Osteoblast (primary cell): ENCODE measurements at regions not wholly inside any gene's neighbourhood (a gene's known extent, or its start where the extent isn't known, plus 50 kb on each side); places are given as distances from the start of the nearest gene placed in this dataset.
A peak's percentile ranks its signal among the peaks of the same experiment; 100 is the strongest.
"Not testable (repeated sequence)": the region's sequence is repeated elsewhere in the genome, so short reads cannot be mapped to it uniquely, and the experiment has no call there.

Experiments
- DNase-seq: peaks from one replicate; pipeline ENCODE4 v3.0.0; 2011; ENCODE audit warnings: low spot score, mixed read lengths; ENCODE audit not compliant: insufficient read length; ENCODE audit errors: missing footprints
- H2AFZ ChIP-seq: 2 replicates; pipeline ENCODE4 v1.6.0; 2011; ENCODE audit warnings: mild to moderate bottlenecking, low read length
- H3K27ac ChIP-seq: 2 replicates; pipeline ENCODE4 v1.5.1; 2011; ENCODE audit warnings: mild to moderate bottlenecking, low read depth, low read length, moderate library complexity
- H3K27me3 ChIP-seq: 2 replicates; pipeline ENCODE4 v1.6.0; 2012; ENCODE audit warnings: mild to moderate bottlenecking, control low read depth, inconsistent platforms, low read length, moderate library complexity; ENCODE audit not compliant: insufficient read depth
- H3K36me3 ChIP-seq: 2 replicates; pipeline ENCODE4 v1.5.1; 2011; ENCODE audit warnings: mild to moderate bottlenecking, low read length, control low read depth, moderate library complexity; ENCODE audit not compliant: insufficient read depth
- H3K4me1 ChIP-seq: 2 replicates; pipeline ENCODE4 v1.5.1; 2011; ENCODE audit warnings: mild to moderate bottlenecking, low read length, control low read depth, moderate library complexity; ENCODE audit not compliant: insufficient read depth
- H3K4me2 ChIP-seq: 2 replicates; pipeline ENCODE4 v1.6.0; 2011; ENCODE audit warnings: mild to moderate bottlenecking, low read length; ENCODE audit not compliant: insufficient read depth
- H3K4me3 ChIP-seq: fragments of 200-600 bp; sonication (generic); 3 replicates; pipeline ENCODE4 v1.5.1; 2012; ENCODE audit warnings: mild to moderate bottlenecking, low read length, inconsistent platforms; ENCODE audit not compliant: insufficient read depth
- H3K79me2 ChIP-seq: 2 replicates; pipeline ENCODE4 v1.6.0; 2012; ENCODE audit warnings: mild to moderate bottlenecking, low read length, control low read depth, inconsistent platforms; ENCODE audit not compliant: insufficient read depth
- H3K9me3 ChIP-seq: 2 replicates; pipeline ENCODE4 v1.5.1; 2011; ENCODE audit warnings: low read depth, low read length, control low read depth
- H4K20me1 ChIP-seq: 2 replicates; pipeline ENCODE4 v1.6.0; 2012; ENCODE audit warnings: mild to moderate bottlenecking, low read length, control low read depth; ENCODE audit not compliant: insufficient read depth
- CTCF ChIP-seq: IDR thresholded peaks from 2 replicates; pipeline ENCODE4 v1.5.1; 2011; ENCODE audit warnings: mild to moderate bottlenecking, low read depth, low read length, moderate library complexity; ENCODE audit errors: extremely low read depth

DNA sequence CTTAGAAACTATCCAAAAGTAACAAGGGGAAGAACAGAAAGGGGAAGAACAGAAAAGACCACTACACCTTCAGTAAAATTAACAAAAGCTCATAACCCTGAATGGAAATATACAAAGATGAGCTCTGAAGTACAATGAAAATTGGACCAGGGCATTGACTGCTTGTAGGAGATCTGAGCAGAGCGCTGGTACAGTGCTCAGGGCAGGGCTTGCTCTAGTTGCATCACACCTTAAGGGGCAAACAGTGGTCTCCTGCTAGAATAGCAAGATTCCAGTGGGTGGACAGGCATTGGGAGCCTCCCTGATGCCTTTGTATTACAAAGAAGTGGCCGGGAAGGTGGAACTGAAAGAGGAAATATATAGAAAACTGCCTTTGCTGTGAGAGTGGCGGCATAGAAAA lies 111.9 kb upstream of the RGS1 start:
- DNase-seq = no peak
- Histone ChIP-seq H4K20me1 (no peaks in the 10 kb centered on the region), H3K79me2 (no peaks in the 10 kb centered on the region), H3K27ac (no peak overlapping the region), H3K36me3 (no peaks in the 10 kb centered on the region), H3K27me3 (no peaks in the 10 kb centered on the region), H3K4me2 (no peak overlapping the region), H3K4me3 (no peak overlapping the region), H3K4me1 (no peaks in the 10 kb centered on the region), H2AFZ (no peak overlapping the region), H3K9me3 (no peaks in the 10 kb centered on the region)
- TF ChIP-seq CTCF = no peak

DNA sequence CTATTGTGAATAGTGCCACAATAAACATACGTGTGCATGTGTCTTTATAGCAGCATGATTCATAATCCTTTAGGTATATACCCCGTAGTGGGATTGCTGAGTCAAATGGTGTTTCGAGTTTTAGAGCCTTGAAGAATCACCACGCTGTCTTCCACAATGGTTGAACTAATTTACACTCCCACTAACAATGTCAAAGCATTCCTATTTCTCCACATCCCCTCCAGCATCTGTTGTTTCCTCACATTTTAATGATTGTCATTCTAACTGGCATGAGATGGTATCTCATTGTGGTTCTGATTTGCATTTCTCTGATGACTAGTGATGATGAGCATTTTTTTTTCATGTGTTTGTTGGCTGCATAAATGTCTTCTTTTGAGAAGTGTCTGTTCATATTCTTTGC lies 110.4 kb upstream of the RGS1 start:
- H3K36me3 ChIP-seq, H3K27ac ChIP-seq, H4K20me1 ChIP-seq, H3K9me3 ChIP-seq, H2AFZ ChIP-seq, DNase-seq, H3K4me3 ChIP-seq, H3K79me2 ChIP-seq, H3K4me1 ChIP-seq, H3K4me2 ChIP-seq, H3K27me3 ChIP-seq: not testable (repeated sequence)

DNA sequence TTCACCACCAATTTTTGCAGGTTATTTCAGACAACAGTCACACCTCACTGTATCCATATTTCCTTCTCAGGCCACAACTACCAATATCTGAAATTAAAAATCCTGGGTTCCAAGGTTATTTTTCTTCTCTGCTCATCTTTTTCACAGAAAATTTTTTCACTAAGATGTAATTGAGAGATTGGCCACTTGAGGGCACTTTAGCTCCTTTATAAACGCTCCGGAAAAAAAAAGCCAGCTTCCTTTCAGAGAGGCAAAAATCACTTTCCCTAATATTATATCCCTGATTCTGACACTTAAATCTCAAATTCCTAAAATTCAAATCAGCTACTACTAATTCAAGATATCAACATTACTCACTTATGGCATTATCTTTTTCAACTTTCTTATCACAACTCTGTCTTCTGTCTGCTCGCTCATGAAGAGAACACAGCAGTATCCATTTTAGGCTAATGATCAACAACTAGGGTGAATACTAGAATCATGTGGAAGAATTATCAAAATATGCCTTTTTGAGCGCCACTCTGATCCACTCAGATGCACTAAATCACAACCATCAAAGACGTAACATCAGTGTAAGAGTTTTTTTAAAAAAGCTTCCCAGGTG lies 101.4 kb upstream of the RGS1 start:
- no peak for DNase-seq
- H3K9me3 ChIP-seq = no peaks in the 10 kb centered on the region

DNA sequence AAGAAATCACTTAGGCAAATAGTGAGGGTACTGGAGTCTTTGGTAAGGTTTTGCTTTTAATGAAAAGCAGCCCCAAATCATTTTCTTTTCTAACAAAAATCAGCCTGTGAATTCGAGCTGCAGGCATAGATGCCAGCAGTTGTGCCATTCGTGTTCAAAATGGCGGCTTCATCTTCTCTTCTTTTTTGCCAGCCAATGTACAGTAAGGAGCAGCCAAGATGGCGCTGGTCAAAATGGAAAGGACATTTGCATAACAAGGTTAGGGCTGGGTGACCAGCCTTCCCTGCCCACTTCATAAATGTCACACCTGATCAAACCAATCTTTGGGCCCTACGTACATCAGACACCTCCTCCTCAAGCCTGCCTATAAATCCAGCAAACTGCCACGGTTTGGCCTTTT lies 100.2 kb upstream of the RGS1 start:
- H4K20me1 ChIP-seq = no peaks in the 10 kb centered on the region
- no peaks in the 10 kb centered on the region for H3K36me3 ChIP-seq
- no peaks in the 10 kb centered on the region for H3K79me2 ChIP-seq
- no peak for DNase-seq
- H3K27ac ChIP-seq = no peak overlapping the region
- no peak overlapping the region for H3K4me3 ChIP-seq
- H3K9me3 ChIP-seq = no peaks in the 10 kb centered on the region
- no peak overlapping the region for H3K4me2 ChIP-seq
- H2AFZ ChIP-seq = no peak overlapping the region
- no peak for TF ChIP-seq CTCF
- no peaks in the 10 kb centered on the region for H3K4me1 ChIP-seq
- H3K27me3 ChIP-seq = peaks cover 9% of the 10 kb centered on the region

More for the DNA sequence above, 101.4 kb upstream of the RGS1 start:
- Histone ChIP-seq H3K4me2 (no peak overlapping the region), H3K4me1 (no peaks in the 10 kb centered on the region), H3K27ac (no peak overlapping the region), H3K27me3 (peaks cover 9% of the 10 kb centered on the region), H4K20me1 (no peaks in the 10 kb centered on the region), H3K4me3 (no peak overlapping the region), H3K36me3 (no peaks in the 10 kb centered on the region), H3K79me2 (no peaks in the 10 kb centered on the region), H2AFZ (peak overlapping the region; percentile 11)
- peak; percentile 65 for TF ChIP-seq CTCF
